ENCODE measurements at regions not wholly inside any gene's neighbourhood (a gene's known extent, or its start where the extent isn't known, plus 50 kb on each side); places are given as distances from the start of the nearest gene placed in this dataset.

GRCh38 chr16:88318521-88318920, 64.2 kb upstream of the ZNF469 start:
- Histone ChIP-seq H2BK20ac (ENCODE audit: low read depth, low read length, poor library complexity, severe bottlenecking) (no peak overlapping the region), H3K18ac (ENCODE audit: insufficient read length, low read depth, low read length) (no peak overlapping the region), H4K91ac (ENCODE audit: insufficient read length, low read depth, low read length) (no peak overlapping the region), H3K23me2 (ENCODE audit: insufficient read length, low read depth, low read length, poor library complexity, severe bottlenecking) (no peaks in the 10 kb centered on the region), H3T11ph (ENCODE audit: low read length) (no peak overlapping the region), H3K4me1 (ENCODE audit: insufficient read depth, low read length) (no peaks in the 10 kb centered on the region), H3K27me3 (ENCODE audit: insufficient read depth, low read length) (no peaks in the 10 kb centered on the region), H2BK15ac (ENCODE audit: low read depth, low read length) (no peak overlapping the region), H2BK5ac (ENCODE audit: insufficient read length, low read length) (no peak overlapping the region), H4K5ac (ENCODE audit: insufficient read length, low read depth, low read length) (no peak overlapping the region), H3K79me2 (ENCODE audit: insufficient read depth, low read length) (no peaks in the 10 kb centered on the region), H2AFZ (ENCODE audit: low read length) (no peak overlapping the region), H2BK120ac (ENCODE audit: low read depth, low read length, poor library complexity, severe bottlenecking) (no peak overlapping the region), H2AK5ac (ENCODE audit: insufficient read length, low read length) (no peak overlapping the region), H3K23ac (ENCODE audit: insufficient read length, low read depth, low read length) (no peak overlapping the region), H3K56ac (ENCODE audit: insufficient read length, low read depth, low read length) (no peak overlapping the region), H3K4me2 (ENCODE audit: insufficient read depth, insufficient read length, low read length) (no peak overlapping the region), H4K20me1 (ENCODE audit: control insufficient read depth, insufficient read depth, insufficient read length) (no peaks in the 10 kb centered on the region), H4K8ac (replicated peaks; ENCODE audit: insufficient read length, low read depth, low read length) (no peak overlapping the region), H3K27ac (ENCODE audit: insufficient read length, low read depth, low read length) (no peak overlapping the region), H3K9me3 (ENCODE audit: control insufficient read depth, low read depth, low read length) (no peaks in the 10 kb centered on the region), H3K14ac (ENCODE audit: insufficient read depth, low read length) (no peak overlapping the region), H2BK12ac (ENCODE audit: insufficient read length, low read depth, low read length) (no peak overlapping the region), H3K9ac (ENCODE audit: extremely low read depth, insufficient read length, low read length) (no peak overlapping the region), H3K4ac (ENCODE audit: low read depth, low read length) (no peak overlapping the region), H3K79me1 (ENCODE audit: insufficient read depth, low read depth, low read length, poor library complexity, severe bottlenecking) (no peaks in the 10 kb centered on the region)
- TF ChIP-seq, protein P1, sequence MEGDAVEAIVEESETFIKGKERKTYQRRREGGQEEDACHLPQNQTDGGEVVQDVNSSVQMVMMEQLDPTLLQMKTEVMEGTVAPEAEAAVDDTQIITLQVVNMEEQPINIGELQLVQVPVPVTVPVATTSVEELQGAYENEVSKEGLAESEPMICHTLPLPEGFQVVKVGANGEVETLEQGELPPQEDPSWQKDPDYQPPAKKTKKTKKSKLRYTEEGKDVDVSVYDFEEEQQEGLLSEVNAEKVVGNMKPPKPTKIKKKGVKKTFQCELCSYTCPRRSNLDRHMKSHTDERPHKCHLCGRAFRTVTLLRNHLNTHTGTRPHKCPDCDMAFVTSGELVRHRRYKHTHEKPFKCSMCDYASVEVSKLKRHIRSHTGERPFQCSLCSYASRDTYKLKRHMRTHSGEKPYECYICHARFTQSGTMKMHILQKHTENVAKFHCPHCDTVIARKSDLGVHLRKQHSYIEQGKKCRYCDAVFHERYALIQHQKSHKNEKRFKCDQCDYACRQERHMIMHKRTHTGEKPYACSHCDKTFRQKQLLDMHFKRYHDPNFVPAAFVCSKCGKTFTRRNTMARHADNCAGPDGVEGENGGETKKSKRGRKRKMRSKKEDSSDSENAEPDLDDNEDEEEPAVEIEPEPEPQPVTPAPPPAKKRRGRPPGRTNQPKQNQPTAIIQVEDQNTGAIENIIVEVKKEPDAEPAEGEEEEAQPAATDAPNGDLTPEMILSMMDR (conservative IDR thresholded peaks at IDR 0.05) = no peak
- Mint-ChIP-seq H3K27ac (no peak overlapping the region), H3K27me3 (ENCODE audit: low read depth) (peaks cover 2% of the 10 kb centered on the region; the same call in 1 of the 2 replicates), H3K4me1 (no peaks in the 10 kb centered on the region), H3K4me3 (no peak overlapping the region), H3K9me3 (peaks cover 6 to 7% of the 10 kb centered on the region in 2 experiments; a peak in 4 of 5 replicates), H3K36me3 (ENCODE audit: insufficient read depth in 1 of 3, low read depth in 3 of 3) (no peaks in the 10 kb centered on the region; a peak in 3 of 7 replicates)
- no CpG with 5 or more reads among the region's 14 CpGs for WGBS (ENCODE audit: extremely low coverage, insufficient read length, low lambda C conversion rate)
- DNase-seq = no peak

Measured in H9 (cell line).